Aorta (tissue), 5 donors: ENCODE measurements at regions not wholly inside any gene's neighbourhood (a gene's known extent, or its start where the extent isn't known, plus 50 kb on each side); places are given as distances from the start of the nearest gene placed in this dataset.
"Not testable (repeated sequence)": the region's sequence is repeated elsewhere in the genome, so short reads cannot be mapped to it uniquely, and the experiment has no call there.

Source experiments
- ATAC-seq: fragments of 200-7000 bp; cut with Tn5 transposase; one replicate; pipeline ENCODE4 v1.9.1; 2022; ENCODE audit warnings: moderate library complexity; ENCODE audit not compliant: low FRiP score
- DNase-seq, 2 donors: peaks; one replicate each; pipeline ENCODE4 v3.0.0-alpha.2; 2020
- H3K27ac ChIP-seq, 2 donors: one replicate each; pipeline ENCODE4 v1.5.1; 2013; ENCODE audit warnings: low read length in 2 of 2, mild to moderate bottlenecking in 2 of 2, moderate library complexity in 2 of 2, control low read depth in 1 of 2, inconsistent platforms in 1 of 2, low read depth in 1 of 2
- H3K27me3 ChIP-seq, 2 donors: one replicate each; pipeline ENCODE4 v1.6.1; 2013; ENCODE audit warnings: control low read depth in 1 of 2, low read length in 1 of 2, mild to moderate bottlenecking in 1 of 2, moderate library complexity in 1 of 2; ENCODE audit not compliant: insufficient read depth in 2 of 2, control insufficient read depth in 1 of 2
- H3K36me3 ChIP-seq, 2 donors: one replicate each; pipeline ENCODE4 v1.6.1; 2013; ENCODE audit warnings: control low read depth in 1 of 2, low read length in 1 of 2, mild to moderate bottlenecking in 1 of 2; ENCODE audit not compliant: insufficient read depth in 2 of 2, control insufficient read depth in 1 of 2
- H3K4me1 ChIP-seq, 2 donors: one replicate each; pipeline ENCODE4 v1.6.1; 2013; ENCODE audit warnings: low read length in 2 of 2, control low read depth in 1 of 2, mild to moderate bottlenecking in 1 of 2, moderate library complexity in 1 of 2; ENCODE audit not compliant: insufficient read depth in 2 of 2, control insufficient read depth in 1 of 2
- H3K4me3 ChIP-seq, 2 donors: one replicate each; pipeline ENCODE4 v1.5.1; 2013; ENCODE audit warnings: low read length in 2 of 2, control low read depth in 1 of 2, mild to moderate bottlenecking in 1 of 2
- H3K9me3 ChIP-seq: one replicate; pipeline ENCODE4 v1.6.1; 2013; ENCODE audit warnings: mild to moderate bottlenecking, low read length; ENCODE audit not compliant: control insufficient read depth
- WGBS, 2 donors: extraction: QIAGEN DNeasy Blood & Tissue Kit; methylation state at CpG; one replicate each; pipeline ENCODE4 v1.1.7; 2013; 5-methylcytosine and 5-hydroxymethylcytosine counted together
- intact Hi-C, 2 donors: fragments of 100-400 bp; cut with DNase I; formaldehyde crosslinking; loops; one replicate each; pipeline versions ENCODE4 v1.14.2 to v1.15.0; 2022
- donor health status: healthy with polysubstance abuse.
- donor health status: Bipolar disorder and iron deficiency.
- donor health status: DM: no; HTN: no; CAD: no.
- donor health status: DM: no; HTN: no; CAD: no.
- donor health status: DM: yes; HTN: yes; CAD: no.

- intact Hi-C loops, result no loop called here
- Histone ChIP-seq H3K4me1 (no peaks in the 10 kb centered on the region), H3K36me3 (no peaks in the 10 kb centered on the region), H3K9me3 (no peaks in the 10 kb centered on the region), H3K27ac (no peak overlapping the region), H3K4me3 (no peak overlapping the region), H3K27me3 (peaks cover 0 to 1% of the 10 kb centered on the region in 2 donors)
- peak; percentile 74 for ATAC-seq
- 11% methylated on average over 15 of the region's 15 CpGs for WGBS, 2 donors
- peak; percentile 56 to 86 for DNase-seq
Observed at GRCh38 chr4:12633053-12633651, 851.0 kb downstream of the RAB28 start.

GRCh38 chr4:12615822-12616221 is 868.3 kb downstream of the RAB28 start:
- intact Hi-C loops, result no loop called here
- H3K4me1 ChIP-seq, result no peaks in the 10 kb centered on the region
- no peaks in the 10 kb centered on the region for H3K9me3 ChIP-seq
- no peaks in the 10 kb centered on the region for H3K27me3 ChIP-seq
- 91% methylated on average over 7 of the region's 7 CpGs for WGBS, 2 donors
- ATAC-seq (no peak), DNase-seq (no peak)
- no peak overlapping the region for H3K4me3 ChIP-seq
- H3K36me3 ChIP-seq, result no peaks in the 10 kb centered on the region
- no peak overlapping the region for H3K27ac ChIP-seq

- Histone ChIP-seq H3K4me3 (no peak overlapping the region), H3K27me3 (no peaks in the 10 kb centered on the region), H3K4me1 (no peaks in the 10 kb centered on the region), H3K36me3 (no peaks in the 10 kb centered on the region), H3K27ac (no peak overlapping the region), H3K9me3 (no peaks in the 10 kb centered on the region)
- intact Hi-C loops, result no loop called here
- WGBS, 2 donors, result 65 to 74% methylated on average over 4 of the region's 4 CpGs
- ATAC-seq (no peak), DNase-seq (no peak)
Observed at GRCh38 chr4:12612876-12613275, 871.3 kb downstream of the RAB28 start.

GRCh38 chr4:12609212-12609875 is 874.8 kb downstream of the RAB28 start:
- H3K36me3 ChIP-seq, H3K4me1 ChIP-seq, DNase-seq, H3K4me3 ChIP-seq, H3K27ac ChIP-seq, intact Hi-C loops, H3K27me3 ChIP-seq, ATAC-seq, H3K9me3 ChIP-seq: not testable (repeated sequence)
- 93 to 94% methylated on average over 31 to 33 of the region's 33 CpGs for WGBS, 2 donors

- Histone ChIP-seq H3K27me3 (no peaks in the 10 kb centered on the region), H3K36me3 (no peaks in the 10 kb centered on the region), H3K27ac (no peak overlapping the region), H3K9me3 (no peaks in the 10 kb centered on the region), H3K4me3 (no peak overlapping the region), H3K4me1 (no peaks in the 10 kb centered on the region)
- no peak for DNase-seq
- intact Hi-C loops, result no loop called here
- ATAC-seq, result no peak
Observed at GRCh38 chr4:12595986-12596385, 888.2 kb downstream of the RAB28 start.

- H3K9me3 ChIP-seq, result no peaks in the 10 kb centered on the region
- DNase-seq (no peak), ATAC-seq (no peak)
- no peaks in the 10 kb centered on the region for H3K27me3 ChIP-seq
- H3K4me3 ChIP-seq, result no peak overlapping the region
- intact Hi-C loops, result no loop called here
- H3K4me1 ChIP-seq, result no peaks in the 10 kb centered on the region
- H3K27ac ChIP-seq, result no peak overlapping the region
- H3K36me3 ChIP-seq, result no peaks in the 10 kb centered on the region
- WGBS, 2 donors, result 75 to 79% methylated on average over 4 of the region's 4 CpGs
Observed at GRCh38 chr4:12595489-12595888, 888.7 kb downstream of the RAB28 start.

- intact Hi-C loops, result no loop called here
Observed at GRCh38 chr4:12588582-12588981, 895.6 kb downstream of the RAB28 start.

GRCh38 chr4:12586242-12587006 is 897.7 kb downstream of the RAB28 start:
- no peak for ATAC-seq
- Histone ChIP-seq H3K36me3 (no peaks in the 10 kb centered on the region), H3K9me3 (no peaks in the 10 kb centered on the region), H3K4me1 (no peaks in the 10 kb centered on the region), H3K4me3 (no peak overlapping the region), H3K27me3 (no peaks in the 10 kb centered on the region), H3K27ac (no peak overlapping the region)
- DNase-seq, result no peak
- WGBS, 2 donors, result 82 to 85% methylated on average over 6 of the region's 6 CpGs
- intact Hi-C loops, result no loop called here

More at GRCh38 chr4:12588582-12588981, 895.6 kb downstream of the RAB28 start:
- Histone ChIP-seq H3K9me3 (no peaks in the 10 kb centered on the region), H3K27me3 (no peaks in the 10 kb centered on the region), H3K4me3 (no peak overlapping the region), H3K27ac (no peak overlapping the region), H3K36me3 (no peaks in the 10 kb centered on the region), H3K4me1 (no peaks in the 10 kb centered on the region)
- ATAC-seq (no peak), DNase-seq (no peak)
